ENCODE measurements at regions not wholly inside any gene's neighbourhood (a gene's known extent, or its start where the extent isn't known, plus 50 kb on each side); places are given as distances from the start of the nearest gene placed in this dataset.

- ATAC-seq (ENCODE audit: low FRiP score): no peak
- Histone ChIP-seq H3K27me3 (ENCODE audit: control insufficient read depth in 1 of 2, insufficient read depth in 2 of 2, low read length in 1 of 2) (no peaks in the 10 kb centered on the region), H3K36me3 (ENCODE audit: control insufficient read depth in 1 of 2, insufficient read depth in 2 of 2, low read length in 1 of 2) (no peaks in the 10 kb centered on the region), H3K9me3 (ENCODE audit: control insufficient read depth, low read length) (peaks cover 1% of the 10 kb centered on the region), H3K4me3 (ENCODE audit: low read length in 2 of 2) (no peak overlapping the region), H3K27ac (ENCODE audit: low read depth in 1 of 2, low read length in 2 of 2) (no peak overlapping the region), H3K4me1 (ENCODE audit: control insufficient read depth in 1 of 2, insufficient read depth in 2 of 2, low read length in 2 of 2) (no peaks in the 10 kb centered on the region)
- DNase-seq: no peak
- WGBS, 2 donors: 7 to 9% methylated on average over 1 of the region's 1 CpG
- intact Hi-C loops (cut with DNase I): no loop called here
Measured at GRCh38 chr9:107922260-107922659, 432.7 kb upstream of the KLF4 start.

GRCh38 chr9:107919263-107919662 is 429.7 kb upstream of the KLF4 start:
- Histone ChIP-seq H3K36me3 (ENCODE audit: control insufficient read depth in 1 of 2, insufficient read depth in 2 of 2, low read length in 1 of 2) (no peaks in the 10 kb centered on the region), H3K4me3 (ENCODE audit: low read length in 2 of 2) (no peak overlapping the region), H3K4me1 (ENCODE audit: control insufficient read depth in 1 of 2, insufficient read depth in 2 of 2, low read length in 2 of 2) (no peaks in the 10 kb centered on the region), H3K27ac (ENCODE audit: low read depth in 1 of 2, low read length in 2 of 2) (no peak overlapping the region), H3K27me3 (ENCODE audit: control insufficient read depth in 1 of 2, insufficient read depth in 2 of 2, low read length in 1 of 2) (no peaks in the 10 kb centered on the region), H3K9me3 (ENCODE audit: control insufficient read depth, low read length) (peaks cover 1% of the 10 kb centered on the region)
- no peak for ATAC-seq (ENCODE audit: low FRiP score)
- no peak for DNase-seq
- intact Hi-C loops (cut with DNase I): no loop called here
- WGBS, 2 donors: 65 to 84% methylated on average over 6 of the region's 6 CpGs

GRCh38 chr9:107918749-107919148 is 429.2 kb upstream of the KLF4 start:
- 16 to 29% methylated on average over 11 of the region's 11 CpGs for WGBS, 2 donors
- no peak for ATAC-seq (ENCODE audit: low FRiP score)
- no peak for DNase-seq

GRCh38 chr9:107914151-107914550 is 424.6 kb upstream of the KLF4 start:
- Histone ChIP-seq H3K9me3 (ENCODE audit: control insufficient read depth, low read length) (peaks cover 1% of the 10 kb centered on the region), H3K36me3 (ENCODE audit: control insufficient read depth in 1 of 2, insufficient read depth in 2 of 2, low read length in 1 of 2) (no peaks in the 10 kb centered on the region), H3K4me3 (ENCODE audit: low read length in 2 of 2) (no peak overlapping the region), H3K27me3 (ENCODE audit: control insufficient read depth in 1 of 2, insufficient read depth in 2 of 2, low read length in 1 of 2) (no peaks in the 10 kb centered on the region), H3K4me1 (ENCODE audit: control insufficient read depth in 1 of 2, insufficient read depth in 2 of 2, low read length in 2 of 2) (no peaks in the 10 kb centered on the region), H3K27ac (ENCODE audit: low read depth in 1 of 2, low read length in 2 of 2) (no peak overlapping the region)
- intact Hi-C loops (cut with DNase I): no loop called here
- no peak for DNase-seq
- ATAC-seq (ENCODE audit: low FRiP score): no peak
- WGBS, 2 donors: 55 to 57% methylated on average over 1 of the region's 1 CpG

More at GRCh38 chr9:107918749-107919148, 429.2 kb upstream of the KLF4 start:
- intact Hi-C loops (cut with DNase I): no loop called here
- H3K27ac ChIP-seq (ENCODE audit: low read depth in 1 of 2, low read length in 2 of 2): no peak overlapping the region
- H3K4me1 ChIP-seq (ENCODE audit: control insufficient read depth in 1 of 2, insufficient read depth in 2 of 2, low read length in 2 of 2): no peaks in the 10 kb centered on the region
- peaks cover 1% of the 10 kb centered on the region for H3K9me3 ChIP-seq (ENCODE audit: control insufficient read depth, low read length)
- H3K27me3 ChIP-seq (ENCODE audit: control insufficient read depth in 1 of 2, insufficient read depth in 2 of 2, low read length in 1 of 2): no peaks in the 10 kb centered on the region
- no peaks in the 10 kb centered on the region for H3K36me3 ChIP-seq (ENCODE audit: control insufficient read depth in 1 of 2, insufficient read depth in 2 of 2, low read length in 1 of 2)
- no peak overlapping the region for H3K4me3 ChIP-seq (ENCODE audit: low read length in 2 of 2)

GRCh38 chr9:107907715-107908114 is 418.1 kb upstream of the KLF4 start:
- H3K27me3 ChIP-seq (ENCODE audit: control insufficient read depth in 1 of 2, insufficient read depth in 2 of 2, low read length in 1 of 2): no peaks in the 10 kb centered on the region
- no peaks in the 10 kb centered on the region for H3K36me3 ChIP-seq (ENCODE audit: control insufficient read depth in 1 of 2, insufficient read depth in 2 of 2, low read length in 1 of 2)
- DNase-seq: no peak
- no peak for ATAC-seq (ENCODE audit: low FRiP score)
- H3K9me3 ChIP-seq (ENCODE audit: control insufficient read depth, low read length): no peaks in the 10 kb centered on the region
- H3K4me1 ChIP-seq (ENCODE audit: control insufficient read depth in 1 of 2, insufficient read depth in 2 of 2, low read length in 2 of 2): no peaks in the 10 kb centered on the region
- no peak overlapping the region for H3K4me3 ChIP-seq (ENCODE audit: low read length in 2 of 2)
- H3K27ac ChIP-seq (ENCODE audit: low read depth in 1 of 2, low read length in 2 of 2): no peak overlapping the region
- WGBS, 2 donors: 3 to 6% methylated on average over 1 of the region's 1 CpG
- intact Hi-C loops (cut with DNase I): no loop called here

GRCh38 chr9:107907255-107907654 is 417.7 kb upstream of the KLF4 start:
- H3K36me3 ChIP-seq (ENCODE audit: control insufficient read depth in 1 of 2, insufficient read depth in 2 of 2, low read length in 1 of 2): no peaks in the 10 kb centered on the region
- H3K9me3 ChIP-seq (ENCODE audit: control insufficient read depth, low read length): peaks cover 2% of the 10 kb centered on the region
- WGBS, 2 donors: 86 to 91% methylated on average over 3 of the region's 3 CpGs
- no peak for DNase-seq
- H3K27me3 ChIP-seq (ENCODE audit: control insufficient read depth in 1 of 2, insufficient read depth in 2 of 2, low read length in 1 of 2): no peaks in the 10 kb centered on the region
- no peaks in the 10 kb centered on the region for H3K4me1 ChIP-seq (ENCODE audit: control insufficient read depth in 1 of 2, insufficient read depth in 2 of 2, low read length in 2 of 2)
- intact Hi-C loops (cut with DNase I): no loop called here
- H3K4me3 ChIP-seq (ENCODE audit: low read length in 2 of 2): no peak overlapping the region
- no peak overlapping the region for H3K27ac ChIP-seq (ENCODE audit: low read depth in 1 of 2, low read length in 2 of 2)
- ATAC-seq (ENCODE audit: low FRiP score): no peak

GRCh38 chr9:107906074-107906473 is 416.5 kb upstream of the KLF4 start:
- DNase-seq (no peak), ATAC-seq (ENCODE audit: low FRiP score) (no peak)
- Histone ChIP-seq H3K4me3 (ENCODE audit: low read length in 2 of 2) (no peak overlapping the region), H3K36me3 (ENCODE audit: control insufficient read depth in 1 of 2, insufficient read depth in 2 of 2, low read length in 1 of 2) (no peaks in the 10 kb centered on the region), H3K4me1 (ENCODE audit: control insufficient read depth in 1 of 2, insufficient read depth in 2 of 2, low read length in 2 of 2) (no peaks in the 10 kb centered on the region), H3K27me3 (ENCODE audit: control insufficient read depth in 1 of 2, insufficient read depth in 2 of 2, low read length in 1 of 2) (no peaks in the 10 kb centered on the region), H3K9me3 (ENCODE audit: control insufficient read depth, low read length) (peaks cover 2% of the 10 kb centered on the region), H3K27ac (ENCODE audit: low read depth in 1 of 2, low read length in 2 of 2) (no peak overlapping the region)
- 82 to 96% methylated on average over 1 of the region's 1 CpG for WGBS, 2 donors
- intact Hi-C loops (cut with DNase I): no loop called here

GRCh38 chr9:107905308-107906020 is 415.9 kb upstream of the KLF4 start:
- no peak for ATAC-seq (ENCODE audit: low FRiP score)
- peaks cover 2% of the 10 kb centered on the region for H3K9me3 ChIP-seq (ENCODE audit: control insufficient read depth, low read length)
- DNase-seq: no peak
- H3K4me3 ChIP-seq (ENCODE audit: low read length in 2 of 2): no peak overlapping the region
- H3K36me3 ChIP-seq (ENCODE audit: control insufficient read depth in 1 of 2, insufficient read depth in 2 of 2, low read length in 1 of 2): no peaks in the 10 kb centered on the region
- intact Hi-C loops (cut with DNase I): no loop called here
- 54 to 61% methylated on average over 2 of the region's 2 CpGs for WGBS, 2 donors
- H3K27ac ChIP-seq (ENCODE audit: low read depth in 1 of 2, low read length in 2 of 2): no peak overlapping the region
- no peaks in the 10 kb centered on the region for H3K4me1 ChIP-seq (ENCODE audit: control insufficient read depth in 1 of 2, insufficient read depth in 2 of 2, low read length in 2 of 2)
- H3K27me3 ChIP-seq (ENCODE audit: control insufficient read depth in 1 of 2, insufficient read depth in 2 of 2, low read length in 1 of 2): no peaks in the 10 kb centered on the region

- H3K4me1 ChIP-seq (ENCODE audit: control insufficient read depth in 1 of 2, insufficient read depth in 2 of 2, low read length in 2 of 2): no peaks in the 10 kb centered on the region
- no peaks in the 10 kb centered on the region for H3K36me3 ChIP-seq (ENCODE audit: control insufficient read depth in 1 of 2, insufficient read depth in 2 of 2, low read length in 1 of 2)
- intact Hi-C loops (cut with DNase I): no loop called here
- no peak overlapping the region for H3K27ac ChIP-seq (ENCODE audit: low read depth in 1 of 2, low read length in 2 of 2)
- no peak for DNase-seq
- ATAC-seq (ENCODE audit: low FRiP score): no peak
- H3K27me3 ChIP-seq (ENCODE audit: control insufficient read depth in 1 of 2, insufficient read depth in 2 of 2, low read length in 1 of 2): no peaks in the 10 kb centered on the region
- peaks cover 2% of the 10 kb centered on the region for H3K9me3 ChIP-seq (ENCODE audit: control insufficient read depth, low read length)
- 95 to 100% methylated on average over 1 of the region's 1 CpG for WGBS, 2 donors
- no peak overlapping the region for H3K4me3 ChIP-seq (ENCODE audit: low read length in 2 of 2)
Measured at GRCh38 chr9:107899961-107900330, 410.4 kb upstream of the KLF4 start.
